Adrenal gland (tissue), 5 donors: ENCODE measurements at regions not wholly inside any gene's neighbourhood (a gene's known extent, or its start where the extent isn't known, plus 50 kb on each side); places are given as distances from the start of the nearest gene placed in this dataset.

ENCODE experiments used
- POLR2A ChIP-seq, 2 donors: fragments of 450-650 bp; IDR thresholded peaks; one replicate each; pipeline ENCODE4 v1.6.1; 2017; ENCODE audit warnings: antibody characterized with exemption in 2 of 2, mild to moderate bottlenecking in 2 of 2, moderate library complexity in 1 of 2
- TF ChIP-seq, protein P1 (sequence below), 6 experiments: fragments of 450-650 bp in 4 of 6; fragments of 200-600 bp in 2 of 6; sonication (generic) in 1 of 6; IDR thresholded peaks; 1 replicate in 5 of 6; 2 replicates in 1 of 6; pipeline versions ENCODE4 v1.5.1 to v1.8.0; 2016 to 2021; ENCODE audit warnings: antibody characterized with exemption in 6 of 6, mild to moderate bottlenecking in 2 of 6, moderate library complexity in 1 of 6
- donor health status: DM: no; HTN: no; CAD: no.

DNA sequence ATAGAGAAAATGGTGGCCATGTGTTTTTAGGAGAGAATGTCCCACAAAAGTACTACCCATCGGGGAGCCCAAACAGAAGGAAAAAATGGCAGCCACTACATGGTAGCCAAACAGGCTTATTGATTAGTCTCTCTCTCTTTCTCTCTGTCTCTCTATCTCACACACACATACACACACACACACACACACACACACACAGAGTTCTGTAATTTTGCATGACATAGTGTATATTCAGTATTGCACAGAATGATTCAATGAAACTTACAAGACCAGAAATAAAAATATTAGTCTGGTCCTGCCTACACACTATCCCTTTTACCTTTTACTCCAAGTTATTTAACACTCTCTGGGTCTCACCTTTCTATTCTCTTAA lies 124.8 kb upstream of the SLC39A10 start:
- TF ChIP-seq, protein P1, sequence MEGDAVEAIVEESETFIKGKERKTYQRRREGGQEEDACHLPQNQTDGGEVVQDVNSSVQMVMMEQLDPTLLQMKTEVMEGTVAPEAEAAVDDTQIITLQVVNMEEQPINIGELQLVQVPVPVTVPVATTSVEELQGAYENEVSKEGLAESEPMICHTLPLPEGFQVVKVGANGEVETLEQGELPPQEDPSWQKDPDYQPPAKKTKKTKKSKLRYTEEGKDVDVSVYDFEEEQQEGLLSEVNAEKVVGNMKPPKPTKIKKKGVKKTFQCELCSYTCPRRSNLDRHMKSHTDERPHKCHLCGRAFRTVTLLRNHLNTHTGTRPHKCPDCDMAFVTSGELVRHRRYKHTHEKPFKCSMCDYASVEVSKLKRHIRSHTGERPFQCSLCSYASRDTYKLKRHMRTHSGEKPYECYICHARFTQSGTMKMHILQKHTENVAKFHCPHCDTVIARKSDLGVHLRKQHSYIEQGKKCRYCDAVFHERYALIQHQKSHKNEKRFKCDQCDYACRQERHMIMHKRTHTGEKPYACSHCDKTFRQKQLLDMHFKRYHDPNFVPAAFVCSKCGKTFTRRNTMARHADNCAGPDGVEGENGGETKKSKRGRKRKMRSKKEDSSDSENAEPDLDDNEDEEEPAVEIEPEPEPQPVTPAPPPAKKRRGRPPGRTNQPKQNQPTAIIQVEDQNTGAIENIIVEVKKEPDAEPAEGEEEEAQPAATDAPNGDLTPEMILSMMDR (IDR thresholded peaks at IDR 0.05) = no peak
- TF ChIP-seq POLR2A (IDR thresholded peaks at IDR 0.05) = no peak
